NCI-H1694 (cell line): ENCODE measurements at regions not wholly inside any gene's neighbourhood (a gene's known extent, or its start where the extent isn't known, plus 50 kb on each side); places are given as distances from the start of the nearest gene placed in this dataset.

Experiments used
- DNase-seq: peaks from one replicate; lab custom pipeline; 2025; lab: John Stamatoyannopoulos, UW

DNA sequence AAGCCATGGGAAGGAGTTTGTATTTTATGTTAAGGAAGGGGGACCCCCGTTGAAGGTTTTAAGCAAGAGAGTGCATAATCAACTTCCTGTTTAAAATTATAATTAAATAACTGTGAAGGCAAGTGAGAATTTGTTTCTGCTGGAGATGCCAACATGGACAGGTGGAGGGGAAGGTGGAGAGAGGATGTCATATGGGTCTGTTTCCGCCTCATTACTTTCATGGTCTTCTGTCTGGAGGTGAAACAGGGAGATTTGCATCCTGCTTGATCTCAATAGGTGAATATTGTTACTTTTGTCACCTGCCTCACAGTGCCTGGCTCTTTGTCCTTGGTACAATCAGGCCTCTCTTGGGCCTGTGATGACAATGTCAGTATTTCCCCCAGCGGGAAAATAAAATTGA lies 300.6 kb upstream of the LMCD1 start:
- no peak for DNase-seq

- DNase-seq = no peak
Measured at GRCh38 chr3:8201886-8202285, 299.7 kb upstream of the LMCD1 start.

DNA sequence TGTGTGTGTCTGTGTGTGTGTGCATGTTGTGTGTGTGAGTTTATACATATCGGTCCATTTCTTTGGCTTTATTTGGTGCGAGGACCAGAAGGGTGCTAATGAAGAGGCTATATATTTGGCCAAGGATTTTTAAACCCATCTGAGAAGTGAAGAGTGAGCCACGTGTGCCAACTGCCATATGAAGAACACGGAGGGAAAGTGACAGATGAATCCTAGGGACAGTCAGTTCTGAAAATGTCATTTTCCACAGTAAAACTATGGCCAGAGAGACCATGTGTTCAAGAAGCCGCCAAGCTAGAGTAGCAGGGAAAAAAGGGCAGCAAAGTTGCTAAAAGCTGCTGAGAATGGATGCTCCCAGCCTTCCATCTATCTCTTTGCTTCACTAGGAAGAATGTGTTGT lies 297.3 kb upstream of the LMCD1 start:
- DNase-seq = no peak

GRCh38 chr3:8204853-8205650 lies 296.6 kb upstream of the LMCD1 start:
- no peak for DNase-seq

DNA sequence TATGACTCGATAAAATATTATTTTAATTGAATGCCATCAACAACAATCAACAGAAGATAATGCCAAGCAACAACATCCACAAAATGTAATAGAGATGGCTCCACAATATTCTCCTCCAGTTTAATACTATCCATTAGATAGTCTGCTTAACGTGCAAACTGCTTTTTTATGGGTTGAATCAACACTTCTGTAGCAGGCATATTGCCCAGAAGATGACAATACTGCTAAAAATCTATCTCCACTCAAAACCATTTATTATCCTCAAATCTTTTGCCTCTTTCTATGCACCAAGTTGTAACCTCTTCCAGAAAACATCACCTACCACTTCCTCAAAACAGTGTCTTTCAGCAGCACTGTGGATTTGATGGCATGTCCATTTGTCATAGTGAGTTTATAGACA lies 295.7 kb upstream of the LMCD1 start:
- no peak for DNase-seq

DNA sequence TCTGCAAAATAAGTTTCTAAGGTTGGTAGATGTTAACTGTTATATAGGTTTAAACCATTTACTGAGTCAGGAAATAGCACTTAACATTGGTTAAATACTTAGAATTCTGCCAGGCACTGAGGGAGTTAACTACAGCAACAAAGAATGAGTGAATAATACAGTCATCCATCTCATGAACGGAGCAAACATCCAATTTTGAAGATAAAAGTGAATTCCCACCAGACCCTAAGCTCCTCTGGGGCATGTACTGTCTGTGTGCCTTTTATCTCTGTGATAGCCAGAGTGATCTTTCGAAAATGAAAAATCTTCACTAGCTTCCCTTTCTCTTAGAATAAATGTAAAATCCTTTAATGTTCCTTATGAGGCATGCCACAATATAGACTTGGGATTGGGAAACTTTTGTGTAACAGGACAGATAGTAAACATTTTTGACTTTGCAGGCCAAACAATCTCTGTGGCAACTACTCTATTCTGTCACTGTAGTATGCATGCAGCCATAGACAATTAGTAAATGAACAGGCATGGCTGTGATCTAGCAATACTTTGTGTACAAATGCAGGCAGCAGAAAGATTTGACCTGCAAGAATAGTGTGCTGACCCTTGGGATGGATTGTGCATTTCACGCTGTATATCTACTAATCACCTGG lies 294.5 kb upstream of the LMCD1 start:
- no peak for DNase-seq

- DNase-seq = no peak
Measured at GRCh38 chr3:8210882-8211341, 290.7 kb upstream of the LMCD1 start.

DNA sequence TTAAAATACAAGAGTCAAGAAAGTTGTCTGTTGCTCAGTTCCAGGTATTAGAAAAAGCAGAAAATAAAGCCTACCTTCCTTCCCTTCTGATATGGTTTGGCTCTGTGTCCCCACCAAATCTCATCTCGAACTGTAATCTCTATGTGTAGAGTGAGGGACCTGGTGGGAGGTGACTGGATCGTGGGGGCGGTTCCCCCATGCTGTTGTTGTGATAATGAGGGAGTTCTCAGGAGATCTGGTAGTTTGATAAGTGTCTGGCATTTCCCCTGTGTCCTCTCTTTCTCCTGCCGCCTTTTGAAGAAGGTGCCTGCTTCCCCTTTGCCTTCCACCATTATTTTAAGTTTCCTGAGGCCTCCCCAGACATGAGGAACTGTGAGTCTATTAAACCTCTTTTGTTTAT lies 288.8 kb upstream of the LMCD1 start:
- no peak for DNase-seq

DNA sequence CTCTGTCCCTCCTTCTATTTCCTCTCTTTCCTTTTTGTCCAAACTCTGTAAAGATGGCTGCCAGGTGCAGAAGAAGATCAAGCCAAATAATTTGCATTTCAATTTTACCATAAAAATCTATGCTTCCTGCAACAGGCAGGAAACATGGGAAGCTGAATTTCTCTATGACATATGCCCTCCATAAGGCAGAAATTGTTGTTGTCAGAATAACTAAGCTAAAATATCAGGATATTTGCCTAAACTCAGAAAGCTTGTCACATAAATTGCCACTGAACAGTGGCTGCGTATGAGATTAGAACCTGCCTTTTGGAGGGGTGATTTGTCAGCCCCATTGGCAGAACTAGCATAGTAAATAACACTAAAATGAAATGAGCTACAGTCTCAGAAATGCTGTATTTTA lies 288.3 kb upstream of the LMCD1 start:
- DNase-seq = no peak

DNA sequence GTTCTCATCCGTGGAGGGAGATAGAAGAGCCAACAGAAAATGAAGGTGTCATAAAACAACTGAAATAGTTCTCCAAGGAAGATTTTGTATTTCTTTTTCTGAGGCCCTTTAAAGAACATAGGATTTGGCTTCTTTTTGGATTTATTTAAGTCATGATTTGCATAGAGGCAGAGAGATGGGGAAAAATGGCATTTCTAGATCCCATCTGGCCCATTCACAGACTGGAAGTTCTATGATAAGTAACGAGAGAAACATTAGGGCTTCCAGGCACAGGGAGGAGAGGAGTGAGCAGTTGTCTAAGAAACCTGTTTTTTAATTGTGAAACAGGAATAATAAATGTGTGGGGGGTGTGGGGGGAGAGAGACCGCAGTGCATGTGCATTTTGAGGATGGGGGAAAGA lies 285.8 kb upstream of the LMCD1 start:
- no peak for DNase-seq

GRCh38 chr3:8218353-8218940 lies 283.2 kb upstream of the LMCD1 start:
- no peak for DNase-seq

DNA sequence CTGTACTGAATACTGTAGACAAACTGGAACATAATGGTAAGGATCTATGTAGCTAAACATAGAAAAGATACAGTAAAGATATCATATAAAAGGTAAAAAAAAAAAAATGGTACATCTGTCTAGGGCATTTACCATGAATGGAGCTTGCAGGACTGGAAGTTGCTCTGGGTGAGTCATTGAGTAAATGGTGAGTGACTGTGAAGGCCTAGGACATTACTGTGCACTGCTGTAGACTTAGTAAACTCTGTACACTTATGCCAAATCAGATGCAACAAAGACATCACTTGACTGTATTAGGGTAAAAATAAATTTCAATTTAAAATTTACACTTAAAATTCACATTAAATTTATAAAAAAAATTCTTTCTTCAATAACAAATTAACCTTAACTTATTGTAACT lies 281.3 kb upstream of the LMCD1 start:
- no peak for DNase-seq

- no peak for DNase-seq
Measured at GRCh38 chr3:8223766-8224165, 277.9 kb upstream of the LMCD1 start.

- no peak for DNase-seq
Measured at GRCh38 chr3:8224941-8225340, 276.7 kb upstream of the LMCD1 start.

DNA sequence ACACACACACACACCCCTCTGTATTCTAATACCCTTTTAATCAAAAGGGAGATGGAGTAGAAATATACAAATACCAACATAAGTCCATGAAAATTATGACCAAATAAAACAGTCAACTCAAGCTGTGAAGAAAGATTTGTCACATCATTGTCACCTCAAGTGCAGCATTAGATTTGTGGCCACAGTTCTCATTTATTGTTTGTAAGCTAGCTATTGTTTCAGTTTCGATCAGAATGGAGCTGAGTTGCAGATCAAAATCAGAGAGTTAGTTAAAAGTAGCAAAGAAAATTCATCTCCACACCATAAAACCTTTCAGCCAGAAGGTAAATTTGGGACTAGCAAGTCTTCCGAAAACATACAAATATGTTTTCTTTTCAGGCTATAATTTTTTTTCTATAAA lies 267.7 kb upstream of the LMCD1 start:
- DNase-seq = no peak

DNA sequence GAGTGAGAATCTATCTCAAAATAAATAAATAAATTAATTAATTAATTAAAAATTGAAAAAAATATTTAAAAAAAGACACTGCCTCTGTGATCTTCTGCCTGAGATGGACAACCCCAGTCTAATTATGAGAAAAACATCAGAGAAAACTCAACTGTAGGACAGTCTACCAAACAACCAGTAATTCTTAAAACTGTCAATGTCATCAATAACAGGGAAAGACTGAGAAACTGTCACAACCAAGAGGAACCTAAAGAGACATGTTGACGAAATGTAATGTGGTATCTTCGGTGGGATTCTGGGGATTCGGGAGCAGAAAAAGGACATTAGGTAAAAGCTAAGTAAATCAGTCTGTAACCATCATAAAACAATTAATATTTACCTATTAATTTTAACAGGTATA lies 265.4 kb upstream of the LMCD1 start:
- no peak for DNase-seq

- DNase-seq = no peak
Measured at GRCh38 chr3:8237893-8238292, 263.7 kb upstream of the LMCD1 start.

DNA sequence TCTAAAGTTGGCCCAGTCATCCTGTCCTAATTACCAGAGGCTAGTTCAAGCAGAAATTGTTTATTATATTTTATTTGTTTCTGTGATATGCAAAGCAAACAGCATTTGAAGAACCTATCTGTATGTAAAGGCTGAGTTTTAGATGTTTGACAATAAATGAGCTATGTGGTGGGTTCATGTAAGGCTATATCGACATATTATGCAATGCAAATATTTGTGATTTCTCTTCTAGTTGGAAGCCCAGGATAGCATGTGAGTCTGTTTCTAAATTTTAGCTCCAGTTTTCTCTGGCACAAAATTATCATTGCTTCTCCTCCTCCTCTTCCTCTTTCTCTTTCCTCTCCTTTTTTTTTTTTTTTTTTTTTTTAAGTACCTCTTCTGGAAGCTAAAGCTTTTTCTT lies 263.2 kb upstream of the LMCD1 start:
- no peak for DNase-seq

GRCh38 chr3:8239095-8239494 lies 262.5 kb upstream of the LMCD1 start:
- no peak for DNase-seq

DNA sequence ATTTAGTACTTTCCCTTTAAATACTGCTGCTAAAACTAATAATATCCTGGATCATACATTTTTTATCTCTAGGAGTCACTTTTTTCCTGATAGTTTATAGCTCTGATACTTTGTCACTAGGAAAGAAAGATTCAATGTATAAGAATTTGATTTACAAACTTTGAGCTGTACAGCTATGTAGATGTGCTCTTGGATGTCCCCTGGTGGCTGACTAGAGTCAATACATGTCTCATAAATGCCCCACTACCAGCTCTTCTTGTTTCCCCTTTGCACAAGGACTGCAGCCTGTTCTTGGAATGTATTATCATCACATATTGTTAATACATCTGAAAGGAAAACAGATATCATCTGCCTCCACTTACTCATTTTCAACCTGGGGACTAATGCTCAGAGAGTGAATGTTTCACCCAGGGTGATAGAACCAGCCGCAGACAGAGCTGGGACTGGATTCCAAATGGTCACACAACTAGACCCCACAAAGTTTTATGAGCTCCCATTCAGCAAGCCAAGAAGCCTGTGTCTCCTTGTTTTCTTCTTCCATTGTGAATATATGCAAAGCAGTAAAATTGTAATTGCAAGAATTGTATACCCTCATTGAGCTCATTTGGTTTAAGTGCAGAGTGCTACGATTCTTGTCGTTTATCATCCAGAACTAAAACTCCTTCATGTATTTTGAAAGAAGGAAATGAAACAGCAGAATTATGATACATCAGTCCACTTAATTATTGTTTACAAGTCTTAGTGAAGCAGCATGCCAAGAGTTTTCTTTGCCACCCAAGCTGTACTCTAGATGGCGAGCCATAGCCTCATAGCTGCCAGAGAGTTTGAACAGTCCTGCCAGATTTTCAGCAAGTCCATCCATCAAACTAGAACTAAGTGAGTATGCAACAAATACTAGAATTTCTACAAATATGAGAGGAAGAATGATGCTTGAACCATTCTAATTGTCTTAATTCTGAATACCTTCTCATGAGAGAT lies 261.6 kb upstream of the LMCD1 start:
- peak; percentile 1 for DNase-seq

GRCh38 chr3:8246070-8246469 lies 255.6 kb upstream of the LMCD1 start:
- DNase-seq = no peak

DNA sequence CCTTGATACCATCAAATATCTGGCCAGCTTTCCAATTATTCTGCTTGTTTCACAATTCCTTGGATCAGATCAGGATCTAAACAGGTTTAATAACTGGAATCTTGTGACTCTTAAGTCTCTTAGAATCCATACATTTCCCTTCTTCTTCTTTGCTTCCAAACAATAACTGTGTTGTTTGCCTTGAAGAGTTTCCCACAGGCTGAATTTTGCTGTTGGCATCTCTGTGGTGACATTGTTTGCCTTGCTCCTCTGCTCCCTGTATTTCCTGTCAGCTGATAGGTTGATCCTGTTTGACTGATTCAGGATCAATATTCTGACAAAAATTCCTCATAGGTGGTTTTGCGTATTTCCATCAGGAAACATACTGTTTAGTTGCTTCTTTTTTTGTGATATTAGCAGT lies 248.4 kb upstream of the LMCD1 start:
- DNase-seq = no peak
